Spleen (tissue), 7 donors: ENCODE measurements at regions not wholly inside any gene's neighbourhood (a gene's known extent, or its start where the extent isn't known, plus 50 kb on each side); places are given as distances from the start of the nearest gene placed in this dataset.

Source experiments
- POLR2AphosphoS5 ChIP-seq, 3 donors: sonication (generic); formaldehyde crosslinking; IDR thresholded peaks; one replicate each; pipeline ENCODE4 v1.5.1; 2017; ENCODE audit warnings: antibody characterized with exemption in 3 of 3
- TF ChIP-seq, protein P1 (sequence below), 11 experiments: fragments of 200-600 bp in 7 of 11; fragments of 450-650 bp in 4 of 11; sonication (generic) in 4 of 11; IDR thresholded peaks in 8 of 11; conservative IDR thresholded peaks in 3 of 11; 1 replicate in 7 of 11; 2 replicates in 4 of 11; pipeline versions ENCODE4 v1.4.0 to v1.8.0; 2016 to 2021; ENCODE audit warnings: antibody characterized with exemption in 11 of 11, inconsistent platforms in 4 of 11, mild to moderate bottlenecking in 1 of 11
- donor health status: DM: no; HTN: no; CAD: no; lungs with moderate emphysema.
- donor health status: DM: no; HTN: no; CAD: no.
- donor health status: DM: no; HTN: no; CAD: no.

DNA sequence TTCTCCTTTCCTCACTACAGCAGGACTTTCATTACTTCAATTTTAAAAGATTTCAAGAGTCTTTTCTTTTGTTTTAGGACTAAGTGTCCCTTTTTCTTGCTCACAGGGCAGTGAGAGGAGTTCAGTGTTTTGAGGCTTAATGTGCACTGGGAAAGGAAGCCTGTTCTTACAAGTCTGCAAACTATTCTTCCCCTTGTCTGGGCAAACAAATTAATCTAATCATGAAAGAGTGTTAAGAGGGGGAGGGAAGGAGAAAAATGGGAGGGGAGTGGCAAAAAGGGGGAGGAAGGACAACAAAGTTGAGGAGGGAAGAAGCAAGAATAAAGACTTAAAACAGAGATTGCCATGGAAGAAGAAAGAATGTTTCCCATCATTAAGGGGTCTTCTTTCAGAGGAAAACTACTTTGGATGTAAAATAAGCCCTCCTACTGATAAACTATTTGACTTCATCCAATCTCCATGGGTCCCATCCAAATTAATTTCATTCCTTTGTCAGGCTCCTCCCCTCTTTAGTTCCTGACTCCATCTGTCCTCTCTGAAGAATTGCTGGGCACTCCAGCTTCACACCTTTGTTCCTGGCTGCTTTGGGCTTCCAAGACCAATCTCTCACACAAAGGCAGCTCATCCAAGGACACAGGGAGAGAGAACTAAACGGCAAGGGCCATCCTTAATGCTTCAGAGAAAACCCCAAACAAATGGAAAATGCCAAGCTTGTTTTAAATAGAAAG is 244.5 kb downstream of the TPBG start:
- TF ChIP-seq, protein P1, sequence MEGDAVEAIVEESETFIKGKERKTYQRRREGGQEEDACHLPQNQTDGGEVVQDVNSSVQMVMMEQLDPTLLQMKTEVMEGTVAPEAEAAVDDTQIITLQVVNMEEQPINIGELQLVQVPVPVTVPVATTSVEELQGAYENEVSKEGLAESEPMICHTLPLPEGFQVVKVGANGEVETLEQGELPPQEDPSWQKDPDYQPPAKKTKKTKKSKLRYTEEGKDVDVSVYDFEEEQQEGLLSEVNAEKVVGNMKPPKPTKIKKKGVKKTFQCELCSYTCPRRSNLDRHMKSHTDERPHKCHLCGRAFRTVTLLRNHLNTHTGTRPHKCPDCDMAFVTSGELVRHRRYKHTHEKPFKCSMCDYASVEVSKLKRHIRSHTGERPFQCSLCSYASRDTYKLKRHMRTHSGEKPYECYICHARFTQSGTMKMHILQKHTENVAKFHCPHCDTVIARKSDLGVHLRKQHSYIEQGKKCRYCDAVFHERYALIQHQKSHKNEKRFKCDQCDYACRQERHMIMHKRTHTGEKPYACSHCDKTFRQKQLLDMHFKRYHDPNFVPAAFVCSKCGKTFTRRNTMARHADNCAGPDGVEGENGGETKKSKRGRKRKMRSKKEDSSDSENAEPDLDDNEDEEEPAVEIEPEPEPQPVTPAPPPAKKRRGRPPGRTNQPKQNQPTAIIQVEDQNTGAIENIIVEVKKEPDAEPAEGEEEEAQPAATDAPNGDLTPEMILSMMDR (IDR thresholded peaks at IDR 0.05 in 8 of 11, conservative IDR thresholded peaks at IDR 0.05 in 3 of 11) = no peak
- TF ChIP-seq POLR2AphosphoS5 (IDR thresholded peaks at IDR 0.05) = no peak
